A673 (cell line): ENCODE measurements at regions not wholly inside any gene's neighbourhood (a gene's known extent, or its start where the extent isn't known, plus 50 kb on each side); places are given as distances from the start of the nearest gene placed in this dataset.

Source experiments
- BruUV-seq: library from RNA; stranded (reverse); fragments of 400-500 nt; replicated peaks from 2 replicates; lab custom pipeline; 2021; lab: Mats Ljungman, UMichigan
- CTCF ChIA-PET: fragments of 300-600 bp; sonication (Branson Sonifier 250); formaldehyde crosslinking; loops from one replicate; lab custom pipeline; 2022; ENCODE audit warnings: antibody characterized with exemption; lab: Charles Lee
- POLR2A ChIA-PET: fragments of 300-600 bp; sonication (Branson Sonifier 250); formaldehyde crosslinking; loops from one replicate; lab custom pipeline; 2022; ENCODE audit warnings: antibody characterized with exemption; ENCODE audit not compliant: low non-redundant PET; lab: Charles Lee
- DNase-seq: peaks from one replicate; pipeline ENCODE4 v3.0.0-alpha.2; 2015; ENCODE audit warnings: low spot score
- H3K27ac ChIP-seq: fragments of 200-600 bp; sonication (generic); 2 replicates; pipeline ENCODE4 v1.5.1; 2016; ENCODE audit warnings: mixed run types, low read depth, mild to moderate bottlenecking, mixed read lengths, antibody characterized with exemption, low read length; ENCODE audit not compliant: poor library complexity, severe bottlenecking
- H3K27me3 ChIP-seq: fragments of 200-600 bp; sonication (generic); replicated peaks from 2 replicates; pipeline ENCODE4 v1.6.1; 2017; ENCODE audit warnings: mixed run types, low read depth, mild to moderate bottlenecking, mixed read lengths, antibody characterized with exemption, low read length; ENCODE audit not compliant: insufficient read depth, poor library complexity
- H3K36me3 ChIP-seq: fragments of 200-600 bp; sonication (generic); 2 replicates; pipeline ENCODE4 v1.6.1; 2016; ENCODE audit warnings: mixed run types, mild to moderate bottlenecking, mixed read lengths, antibody characterized with exemption, low read length; ENCODE audit not compliant: insufficient read depth, poor library complexity, severe bottlenecking
- H3K4me1 ChIP-seq: fragments of 200-600 bp; sonication (generic); 2 replicates; pipeline ENCODE4 v1.6.1; 2017; ENCODE audit warnings: mixed run types, mild to moderate bottlenecking, mixed read lengths, antibody characterized with exemption, low read length; ENCODE audit not compliant: insufficient read depth, poor library complexity, severe bottlenecking
- H3K4me3 ChIP-seq: fragments of 200-600 bp; sonication (generic); 2 replicates; pipeline ENCODE4 v1.5.1; 2016; ENCODE audit warnings: low read depth, mixed run types, mild to moderate bottlenecking, mixed read lengths, low read length; ENCODE audit not compliant: poor library complexity, severe bottlenecking
- H3K9me3 ChIP-seq: fragments of 200-600 bp; sonication (generic); 2 replicates; pipeline ENCODE4 v1.6.1; 2016; ENCODE audit warnings: mixed run types, low read depth, mild to moderate bottlenecking, mixed read lengths, antibody characterized with exemption, low read length; ENCODE audit not compliant: poor library complexity, severe bottlenecking
- CTCF ChIP-seq: fragments of 300-800, 200-600 bp; sonication (generic); conservative IDR thresholded peaks from 2 replicates; pipeline ENCODE4 v1.5.1; 2017; ENCODE audit warnings: low read depth, mild to moderate bottlenecking, antibody characterized with exemption, low read length, moderate library complexity, mixed read lengths
- EZH2 ChIP-seq: fragments of 200-600 bp; sonication (generic); IDR thresholded peaks from 2 replicates; pipeline ENCODE4 v1.6.1; 2017; ENCODE audit warnings: borderline replicate concordance, low read depth, mild to moderate bottlenecking, mixed read lengths, antibody characterized with exemption, low read length; ENCODE audit not compliant: poor library complexity, severe bottlenecking
- intact Hi-C: fragments of 100-400 bp; cut with micrococcal nuclease; formaldehyde crosslinking; loops from one replicate; pipeline ENCODE4 v1.10.0; 2022; ENCODE audit not compliant: unreplicated experiment

- intact Hi-C loops = loop anchor here (5.0 to 10.0 kb wide), 2 partner anchors 92 to 274 kb away; no protein-coding TSS in a partner anchor
- ChIA-PET POLR2A (no interaction called here), CTCF (no interaction called here)
- H3K36me3 ChIP-seq = no peaks in the 10 kb centered on the region
- H3K27ac ChIP-seq = no peak overlapping the region
- H3K27me3 ChIP-seq = peaks cover under 1% of the 10 kb centered on the region
- TF ChIP-seq EZH2 (no peak), CTCF (no peak)
- no peak overlapping the region for H3K4me3 ChIP-seq
- H3K4me1 ChIP-seq = peaks cover 8% of the 10 kb centered on the region
- H3K9me3 ChIP-seq = no peaks in the 10 kb centered on the region
- DNase-seq = no peak
- BruUV-seq = no TSS peak
These were observed 112.8 kb upstream of the CARD11 start for GRCh38 chr7:3156508-3156907.

- no peak overlapping the region for H3K4me3 ChIP-seq
- no peaks in the 10 kb centered on the region for H3K27me3 ChIP-seq
- peak; percentile 51 for DNase-seq
- TF ChIP-seq EZH2 (no peak), CTCF (no peak)
- BruUV-seq = no TSS peak
- H3K27ac ChIP-seq = no peak overlapping the region
- H3K4me1 ChIP-seq = peaks cover 8% of the 10 kb centered on the region
- no peaks in the 10 kb centered on the region for H3K9me3 ChIP-seq
- intact Hi-C loops = loop anchor here (5.0 to 10.0 kb wide), 2 partner anchors 93 to 275 kb away; no protein-coding TSS in a partner anchor
- ChIA-PET POLR2A (no interaction called here), CTCF (no interaction called here)
- H3K36me3 ChIP-seq = no peaks in the 10 kb centered on the region
These were observed 114.1 kb upstream of the CARD11 start for GRCh38 chr7:3157566-3158287.

GRCh38 chr7:3158341-3158760, 114.7 kb upstream of the CARD11 start:
- ChIA-PET CTCF (no interaction called here), POLR2A (no interaction called here)
- BruUV-seq = no TSS peak
- H3K27me3 ChIP-seq = no peaks in the 10 kb centered on the region
- H3K4me3 ChIP-seq = no peak overlapping the region
- TF ChIP-seq EZH2 (no peak), CTCF (no peak)
- DNase-seq = no peak
- no peak overlapping the region for H3K27ac ChIP-seq
- intact Hi-C loops = loop anchor here (5.0 to 10.0 kb wide), 2 partner anchors 94 to 276 kb away; no protein-coding TSS in a partner anchor
- H3K9me3 ChIP-seq = no peaks in the 10 kb centered on the region
- H3K36me3 ChIP-seq = no peaks in the 10 kb centered on the region
- peaks cover 8% of the 10 kb centered on the region for H3K4me1 ChIP-seq
